BLaER1 treated with 17β-estradiol and CSF1 and Interleukin-3, amounts not matched to agents 10 nM and 100 nM (cell line): ENCODE measurements at regions not wholly inside any gene's neighbourhood (a gene's known extent, or its start where the extent isn't known, plus 50 kb on each side); places are given as distances from the start of the nearest gene placed in this dataset.

ENCODE experiments used
- H3K27ac ChIP-seq, 11 experiments: shearing (Covaris generic); formaldehyde crosslinking; 2 replicates each; pipeline ENCODE4 v1.8.1; 2022
- H3K27me3 ChIP-seq, 11 experiments: shearing (Covaris generic); formaldehyde crosslinking; 2 replicates each; pipeline ENCODE4 v1.8.1; 2022
- H3K36me3 ChIP-seq, 11 experiments: shearing (Covaris generic); formaldehyde crosslinking; 2 replicates each; pipeline ENCODE4 v1.8.1; 2022
- H3K4me1 ChIP-seq, 10 experiments: shearing (Covaris generic); formaldehyde crosslinking; 2 replicates each; pipeline ENCODE4 v1.8.1; 2022
- H3K4me2 ChIP-seq, 11 experiments: shearing (Covaris generic); formaldehyde crosslinking; 2 replicates each; pipeline ENCODE4 v1.8.1; 2022
- H3K4me3 ChIP-seq, 10 experiments: shearing (Covaris generic); formaldehyde crosslinking; 2 replicates each; pipeline ENCODE4 v1.8.1; 2022
- H3K9ac ChIP-seq, 11 experiments: shearing (Covaris generic); formaldehyde crosslinking; 2 replicates each; pipeline ENCODE4 v1.8.1; 2022
- H3K9me3 ChIP-seq, 11 experiments: shearing (Covaris generic); formaldehyde crosslinking; replicated peaks in 1 of 11; 2 replicates each; pipeline ENCODE4 v1.8.1; 2022
- H4K20me1 ChIP-seq, 11 experiments: shearing (Covaris generic); formaldehyde crosslinking; 2 replicates each; pipeline ENCODE4 v1.8.1; 2022
- Cebpa-rat ChIP-seq, 11 experiments: shearing (Covaris generic); IDR thresholded peaks; 2 replicates each; pipeline ENCODE4 v1.8.1; 2022

- H3K9ac ChIP-seq, result no peak overlapping the region
- H3K27me3 ChIP-seq, result no peaks in the 10 kb centered on the region
- no peak for TF ChIP-seq Cebpa-rat (IDR thresholded peaks at IDR 0.05)
- H3K27ac ChIP-seq, result no peak overlapping the region
- no peaks in the 10 kb centered on the region for H3K36me3 ChIP-seq
- no peak overlapping the region for H3K4me3 ChIP-seq
- no peak overlapping the region for H3K4me2 ChIP-seq
- H3K4me1 ChIP-seq, result 0 out of 20 replicates have a peak, but pooled peaks cover 0 to 5% (median 0%) of the 10 kb centered on the region in 10 experiments
- no peaks in the 10 kb centered on the region for H4K20me1 ChIP-seq
- no peaks in the 10 kb centered on the region for H3K9me3 ChIP-seq
Measured at GRCh38 chr17:12567077-12568053, 98.3 kb upstream of the MYOCD start.

GRCh38 chr17:12568358-12569251 is 97.1 kb upstream of the MYOCD start:
- H3K9ac ChIP-seq, result no peak overlapping the region
- no peak overlapping the region for H3K27ac ChIP-seq
- 0 out of 22 replicates have a peak, but pooled peaks of 1 of the 11 experiments have one; percentile 22 for TF ChIP-seq Cebpa-rat (IDR thresholded peaks at IDR 0.05)
- H3K9me3 ChIP-seq, result no peaks in the 10 kb centered on the region
- 0 out of 20 replicates have a peak, but pooled peaks cover 0 to 5% (median 0%) of the 10 kb centered on the region in 10 experiments for H3K4me1 ChIP-seq
- H4K20me1 ChIP-seq, result no peaks in the 10 kb centered on the region
- H3K4me3 ChIP-seq, result no peak overlapping the region
- H3K27me3 ChIP-seq, result no peaks in the 10 kb centered on the region
- H3K36me3 ChIP-seq, result no peaks in the 10 kb centered on the region
- no peak overlapping the region for H3K4me2 ChIP-seq

- Histone ChIP-seq H3K27me3 (no peaks in the 10 kb centered on the region), H3K36me3 (no peaks in the 10 kb centered on the region), H3K4me2 (no peak overlapping the region), H3K9me3 (no peaks in the 10 kb centered on the region), H4K20me1 (no peaks in the 10 kb centered on the region), H3K4me3 (no peak overlapping the region), H3K27ac (no peak overlapping the region), H3K9ac (no peak overlapping the region), H3K4me1 (0 out of 20 replicates have a peak, but pooled peaks cover 0 to 5% (median 0%) of the 10 kb centered on the region in 10 experiments)
- TF ChIP-seq Cebpa-rat (IDR thresholded peaks at IDR 0.05), result no peak
Measured at GRCh38 chr17:12571606-12572005, 94.1 kb upstream of the MYOCD start.

GRCh38 chr17:12574525-12574924 is 91.2 kb upstream of the MYOCD start:
- Histone ChIP-seq H3K27me3 (no peaks in the 10 kb centered on the region), H4K20me1 (no peaks in the 10 kb centered on the region), H3K4me1 (no peaks in the 10 kb centered on the region), H3K27ac (no peak overlapping the region), H3K9me3 (no peaks in the 10 kb centered on the region), H3K9ac (no peak overlapping the region), H3K36me3 (no peaks in the 10 kb centered on the region), H3K4me3 (no peak overlapping the region), H3K4me2 (no peak overlapping the region)
- no peak for TF ChIP-seq Cebpa-rat (IDR thresholded peaks at IDR 0.05)

- H4K20me1 ChIP-seq, result no peaks in the 10 kb centered on the region
- no peaks in the 10 kb centered on the region for H3K36me3 ChIP-seq
- H3K9ac ChIP-seq, result no peak overlapping the region
- no peak overlapping the region for H3K4me2 ChIP-seq
- no peaks in the 10 kb centered on the region for H3K4me1 ChIP-seq
- no peaks in the 10 kb centered on the region for H3K9me3 ChIP-seq
- no peak overlapping the region for H3K4me3 ChIP-seq
- H3K27ac ChIP-seq, result no peak overlapping the region
- no peaks in the 10 kb centered on the region for H3K27me3 ChIP-seq
- no peak for TF ChIP-seq Cebpa-rat (IDR thresholded peaks at IDR 0.05)
Measured at GRCh38 chr17:12575641-12576040, 90.0 kb upstream of the MYOCD start.

- peaks cover 4 to 13% (median 10%) of the 10 kb centered on the region in 11 experiments; a peak in 10 of 22 replicates for H3K9me3 ChIP-seq
- H3K9ac ChIP-seq, result no peak overlapping the region
- no peaks in the 10 kb centered on the region for H3K4me1 ChIP-seq
- no peak overlapping the region for H3K27ac ChIP-seq
- H3K36me3 ChIP-seq, result no peaks in the 10 kb centered on the region
- H3K4me3 ChIP-seq, result no peak overlapping the region
- H4K20me1 ChIP-seq, result no peaks in the 10 kb centered on the region
- no peaks in the 10 kb centered on the region for H3K27me3 ChIP-seq
- no peak for TF ChIP-seq Cebpa-rat (IDR thresholded peaks at IDR 0.05)
- H3K4me2 ChIP-seq, result no peak overlapping the region
Measured at GRCh38 chr17:12579288-12579687, 86.4 kb upstream of the MYOCD start.

GRCh38 chr17:12580640-12581039 is 85.0 kb upstream of the MYOCD start:
- Histone ChIP-seq H3K9ac (no peak overlapping the region), H3K36me3 (no peaks in the 10 kb centered on the region), H3K4me3 (no peak overlapping the region), H4K20me1 (no peaks in the 10 kb centered on the region), H3K27ac (no peak overlapping the region), H3K27me3 (no peaks in the 10 kb centered on the region), H3K4me2 (no peak overlapping the region), H3K4me1 (no peaks in the 10 kb centered on the region), H3K9me3 (peaks cover 4 to 13% (median 10%) of the 10 kb centered on the region in 11 experiments; a peak in 10 of 22 replicates)
- no peak for TF ChIP-seq Cebpa-rat (IDR thresholded peaks at IDR 0.05)

GRCh38 chr17:12584727-12585126 is 81.0 kb upstream of the MYOCD start:
- no peaks in the 10 kb centered on the region for H3K36me3 ChIP-seq
- no peak for TF ChIP-seq Cebpa-rat (IDR thresholded peaks at IDR 0.05)
- no peak overlapping the region for H3K4me2 ChIP-seq

GRCh38 chr17:12588531-12588930 is 77.2 kb upstream of the MYOCD start:
- Histone ChIP-seq H3K4me2 (no peak overlapping the region), H3K27me3 (no peaks in the 10 kb centered on the region), H3K4me1 (no peaks in the 10 kb centered on the region), H4K20me1 (no peaks in the 10 kb centered on the region), H3K4me3 (no peak overlapping the region), H3K36me3 (no peaks in the 10 kb centered on the region), H3K9me3 (no peaks in the 10 kb centered on the region), H3K27ac (no peak overlapping the region), H3K9ac (no peak overlapping the region)
- no peak for TF ChIP-seq Cebpa-rat (IDR thresholded peaks at IDR 0.05)

More at GRCh38 chr17:12584727-12585126, 81.0 kb upstream of the MYOCD start:
- Histone ChIP-seq H3K4me3 (no peak overlapping the region), H3K4me1 (no peaks in the 10 kb centered on the region), H3K27ac (no peak overlapping the region), H4K20me1 (no peaks in the 10 kb centered on the region), H3K27me3 (no peaks in the 10 kb centered on the region), H3K9ac (no peak overlapping the region), H3K9me3 (peaks cover 4 to 13% (median 10%) of the 10 kb centered on the region in 11 experiments; a peak in 10 of 22 replicates)
